Dedifferentiated amniotic fluid mesenchymal stem cell (primary cell): ENCODE measurements at regions not wholly inside any gene's neighbourhood (a gene's known extent, or its start where the extent isn't known, plus 50 kb on each side); places are given as distances from the start of the nearest gene placed in this dataset.

Experiments used
- DNase-seq: peaks from one replicate; pipeline ENCODE4 v3.0.0-alpha.2; 2016; ENCODE audit errors: extremely low spot score

- no peak for DNase-seq
Observed at GRCh38 chr4:138964716-138965426, 50.7 kb upstream of the NOCT start.

- DNase-seq: no peak
Observed at GRCh38 chr4:138963412-138963811, 52.2 kb upstream of the NOCT start.

GRCh38 chr4:138961664-138962063, 53.9 kb upstream of the NOCT start:
- no peak for DNase-seq

- DNase-seq: no peak
Observed at GRCh38 chr4:138961129-138961528, 54.5 kb upstream of the NOCT start.

- DNase-seq: no peak
Observed at GRCh38 chr4:138960175-138960710, 55.3 kb upstream of the NOCT start.

- no peak for DNase-seq
Observed at GRCh38 chr4:138959097-138959815, 56.3 kb upstream of the NOCT start.

- no peak for DNase-seq
Observed at GRCh38 chr4:138958519-138958918, 57.1 kb upstream of the NOCT start.

- no peak for DNase-seq
Observed at GRCh38 chr4:138957302-138957701, 58.3 kb upstream of the NOCT start.

- DNase-seq: no peak
Observed at GRCh38 chr4:138954428-138954827, 61.2 kb upstream of the NOCT start.

GRCh38 chr4:138953961-138954371, 61.6 kb upstream of the NOCT start:
- DNase-seq: peak; percentile 85

- no peak for DNase-seq
Observed at GRCh38 chr4:138952411-138952810, 63.2 kb upstream of the NOCT start.

GRCh38 chr4:138951764-138952163, 63.8 kb upstream of the NOCT start:
- DNase-seq: no peak

- DNase-seq: no peak
Observed at GRCh38 chr4:138949866-138950265, 65.7 kb upstream of the NOCT start.

GRCh38 chr4:138948918-138949317, 66.7 kb upstream of the NOCT start:
- DNase-seq: no peak

GRCh38 chr4:138946306-138946705, 69.3 kb upstream of the NOCT start:
- DNase-seq: no peak

GRCh38 chr4:138945840-138946239, 69.7 kb upstream of the NOCT start:
- DNase-seq: no peak

GRCh38 chr4:138945401-138945800, 70.2 kb upstream of the NOCT start:
- DNase-seq: no peak

- no peak for DNase-seq
Observed at GRCh38 chr4:138943893-138944292, 71.7 kb upstream of the NOCT start.

GRCh38 chr4:138941037-138941436, 74.5 kb upstream of the NOCT start:
- no peak for DNase-seq

- DNase-seq: no peak
Observed at GRCh38 chr4:138939960-138940359, 75.6 kb upstream of the NOCT start.

GRCh38 chr4:138938366-138938690, 77.3 kb upstream of the NOCT start:
- peak; percentile 69 for DNase-seq

- DNase-seq: no peak
Observed at GRCh38 chr4:138935135-138935807, 80.3 kb upstream of the NOCT start.

- peak; percentile 36 for DNase-seq
Observed at GRCh38 chr4:138927072-138927471, 88.5 kb upstream of the NOCT start.
